Transverse colon (tissue), 4 donors: ENCODE measurements at regions not wholly inside any gene's neighbourhood (a gene's known extent, or its start where the extent isn't known, plus 50 kb on each side); places are given as distances from the start of the nearest gene placed in this dataset.

Experiments used
- DNase-seq: peaks from one replicate; pipeline ENCODE4 v3.0.0-alpha.2; 2019
- H3K27ac ChIP-seq, 4 donors: fragments of 200-600 bp; sonication (generic); 2 replicates each; pipeline ENCODE4 v1.5.1; 2016 to 2018; ENCODE audit warnings: inconsistent platforms in 4 of 4
- H3K27me3 ChIP-seq: fragments of 200-600 bp; sonication (generic); 2 replicates; pipeline ENCODE4 v1.5.1; 2017; ENCODE audit warnings: inconsistent platforms
- H3K36me3 ChIP-seq, 4 donors: fragments of 200-600 bp; sonication (generic); 2 replicates each; pipeline ENCODE4 v1.5.1; 2017 to 2019; ENCODE audit warnings: inconsistent platforms in 4 of 4
- H3K4me1 ChIP-seq, 4 donors: fragments of 200-600 bp; sonication (generic); 2 replicates each; pipeline ENCODE4 v1.5.1; 2017 to 2020; ENCODE audit warnings: inconsistent platforms in 4 of 4
- H3K4me3 ChIP-seq, 4 donors: fragments of 200-600 bp; sonication (generic); 1 replicate in 1 of 4; 2 replicates in 3 of 4; pipeline versions ENCODE4 v1.5.1 to v1.6.1; 2017 to 2019; ENCODE audit warnings: inconsistent platforms in 4 of 4
- H3K9me3 ChIP-seq, 2 donors: fragments of 200-600 bp; sonication (generic); 2 replicates each; pipeline ENCODE4 v1.5.1; 2017 to 2019; ENCODE audit warnings: inconsistent platforms in 2 of 2
- EP300 ChIP-seq: sonication (generic); formaldehyde crosslinking; IDR thresholded peaks from one replicate; pipeline ENCODE4 v1.6.1; 2017; ENCODE audit warnings: antibody characterized with exemption, low read depth
- POLR2A ChIP-seq: fragments of 450-650 bp; IDR thresholded peaks from one replicate; pipeline ENCODE4 v1.6.1; 2016; ENCODE audit warnings: antibody characterized with exemption, mild to moderate bottlenecking, moderate library complexity
- POLR2AphosphoS5 ChIP-seq, 3 donors: sonication (generic); formaldehyde crosslinking; IDR thresholded peaks; one replicate each; pipeline ENCODE4 v1.6.1; 2016; ENCODE audit warnings: antibody characterized with exemption in 3 of 3
- WGBS, 2 donors: methylation state at CpG; one replicate each; pipeline ENCODE4 v1.1.5; 2018; ENCODE audit warnings: low coverage in 1 of 2; 5-methylcytosine and 5-hydroxymethylcytosine counted together
- in situ Hi-C, 4 donors: fragments of 200-750 bp; cut with MboI; loops; one replicate each; pipeline versions ENCODE4 v1.15.0 to v1.15.1; 2017; ENCODE audit warnings: low sequenced_read_pairs in 3 of 4, low pct_ligation_motif_present in 1 of 4, low pct_unique_long_range_greater_than_20kb in 1 of 4
- intact Hi-C: fragments of 100-400 bp; cut with DNase I; formaldehyde crosslinking; loops from one replicate; pipeline ENCODE4 v1.15.1; 2023; ENCODE audit warnings: low total_unique reads
- TF ChIP-seq, protein P1 (sequence below), 5 experiments: fragments of 200-600 bp in 3 of 5; fragments of 450-650 bp in 2 of 5; sonication (generic) in 3 of 5; IDR thresholded peaks; 1 replicate in 2 of 5; 2 replicates in 3 of 5; pipeline ENCODE4 v1.5.1; 2016 to 2017; ENCODE audit warnings: antibody characterized with exemption in 5 of 5, inconsistent platforms in 3 of 5, mild to moderate bottlenecking in 2 of 5, moderate library complexity in 1 of 5

- peak; percentile 72 for DNase-seq
- in situ Hi-C loops (no loop called here), intact Hi-C loops (no loop called here)
- 47 to 67% methylated on average over 2 to 7 of the region's 7 CpGs for WGBS, 2 donors
- Histone ChIP-seq H3K9me3 (no peaks in the 10 kb centered on the region), H3K27ac (peak overlapping the region; percentile 76 to 85 (median 81)), H3K4me3 (no peak overlapping the region), H3K27me3 (no peaks in the 10 kb centered on the region), H3K36me3 (no peaks in the 10 kb centered on the region), H3K4me1 (peaks cover 0 to 51% (median 26%) of the 10 kb centered on the region in 4 donors)
- TF ChIP-seq POLR2A (no peak), EP300 (peak; percentile 3), POLR2AphosphoS5 (IDR thresholded peaks at IDR 0.05) (peak in 1 of 3 donors; percentile 27)
- TF ChIP-seq, protein P1, sequence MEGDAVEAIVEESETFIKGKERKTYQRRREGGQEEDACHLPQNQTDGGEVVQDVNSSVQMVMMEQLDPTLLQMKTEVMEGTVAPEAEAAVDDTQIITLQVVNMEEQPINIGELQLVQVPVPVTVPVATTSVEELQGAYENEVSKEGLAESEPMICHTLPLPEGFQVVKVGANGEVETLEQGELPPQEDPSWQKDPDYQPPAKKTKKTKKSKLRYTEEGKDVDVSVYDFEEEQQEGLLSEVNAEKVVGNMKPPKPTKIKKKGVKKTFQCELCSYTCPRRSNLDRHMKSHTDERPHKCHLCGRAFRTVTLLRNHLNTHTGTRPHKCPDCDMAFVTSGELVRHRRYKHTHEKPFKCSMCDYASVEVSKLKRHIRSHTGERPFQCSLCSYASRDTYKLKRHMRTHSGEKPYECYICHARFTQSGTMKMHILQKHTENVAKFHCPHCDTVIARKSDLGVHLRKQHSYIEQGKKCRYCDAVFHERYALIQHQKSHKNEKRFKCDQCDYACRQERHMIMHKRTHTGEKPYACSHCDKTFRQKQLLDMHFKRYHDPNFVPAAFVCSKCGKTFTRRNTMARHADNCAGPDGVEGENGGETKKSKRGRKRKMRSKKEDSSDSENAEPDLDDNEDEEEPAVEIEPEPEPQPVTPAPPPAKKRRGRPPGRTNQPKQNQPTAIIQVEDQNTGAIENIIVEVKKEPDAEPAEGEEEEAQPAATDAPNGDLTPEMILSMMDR (IDR thresholded peaks at IDR 0.05) = no peak
Measured at GRCh38 chr1:47697616-47698335, 259.9 kb downstream of the FOXD2 start.

GRCh38 chr1:47699492-47700235 lies 261.8 kb downstream of the FOXD2 start:
- intact Hi-C loops = no loop called here
- Histone ChIP-seq H3K9me3 (no peaks in the 10 kb centered on the region), H3K4me1 (peaks cover 3 to 64% (median 30%) of the 10 kb centered on the region in 4 donors), H3K27ac (peak overlapping the region; percentile 76 to 85 (median 81)), H3K36me3 (no peaks in the 10 kb centered on the region), H3K27me3 (no peaks in the 10 kb centered on the region), H3K4me3 (no peak overlapping the region)
- DNase-seq = no peak
- TF ChIP-seq POLR2A (no peak), POLR2AphosphoS5 (IDR thresholded peaks at IDR 0.05) (no peak), EP300 (no peak)
- TF ChIP-seq, protein P1 (IDR thresholded peaks at IDR 0.05) = no peak
- WGBS, 2 donors = 65 to 73% methylated on average over 4 to 5 of the region's 5 CpGs
- in situ Hi-C loops = loop anchor here (10.0 to 25.0 kb wide), 4 partner anchors 162 to 512 kb away; partner anchors contain the start of genes PDZK1IP1 (in 4 of the 4) and FOXD2 (in 2 of the 4)

DNA sequence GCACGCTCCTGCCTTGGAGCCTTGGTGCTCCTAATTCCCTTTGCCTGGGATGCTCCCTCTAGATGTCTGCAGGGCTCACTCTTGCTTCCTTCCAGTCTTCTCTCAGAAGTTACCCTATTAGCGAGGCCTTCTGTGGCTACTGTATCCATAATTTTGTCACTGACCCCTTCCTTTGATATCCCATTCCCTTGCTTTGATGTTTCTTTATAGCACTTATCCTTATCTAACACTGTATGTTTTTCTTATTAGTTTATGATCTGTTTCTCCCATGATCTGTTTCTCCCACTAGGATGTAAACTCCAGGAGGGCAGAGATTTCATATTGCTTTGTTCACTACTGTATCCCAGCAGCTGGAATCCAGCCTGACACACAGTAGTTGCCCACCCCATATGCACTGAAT lies 263.4 kb downstream of the FOXD2 start:
- in situ Hi-C loops = loop anchor here (10.0 to 25.0 kb wide), 4 partner anchors 164 to 514 kb away; partner anchors contain the start of genes PDZK1IP1 (in 4 of the 4) and FOXD2 (in 2 of the 4)
- WGBS, 2 donors = 56 to 63% methylated on average over 1 to 2 of the region's 2 CpGs
- H3K36me3 ChIP-seq = no peaks in the 10 kb centered on the region
- no peak for DNase-seq
- no peaks in the 10 kb centered on the region for H3K27me3 ChIP-seq
- H3K27ac ChIP-seq = peak overlapping the region; percentile 24 to 58 (median 48)
- intact Hi-C loops = no loop called here
- no peak overlapping the region for H3K4me3 ChIP-seq
- TF ChIP-seq EP300 (no peak), POLR2A (no peak), POLR2AphosphoS5 (IDR thresholded peaks at IDR 0.05) (no peak)
- TF ChIP-seq, protein P1 (IDR thresholded peaks at IDR 0.05) = no peak
- no peaks in the 10 kb centered on the region for H3K9me3 ChIP-seq
- peaks cover 3 to 60% (median 30%) of the 10 kb centered on the region in 4 donors for H3K4me1 ChIP-seq
